SK-N-SH (cell line): ENCODE measurements at regions not wholly inside any gene's neighbourhood (a gene's known extent, or its start where the extent isn't known, plus 50 kb on each side); places are given as distances from the start of the nearest gene placed in this dataset.

Experiments
- CTCF ChIA-PET: fragments of 300-600, 350-600 bp; formaldehyde crosslinking; extraction: SDS; loops from one replicate; lab custom pipeline; 2021; lab: Yijun Ruan, JAX
- POLR2A ChIA-PET: fragments of 350-600 bp; sonication (Branson Sonifier 250); formaldehyde crosslinking; extraction: SDS; loops from one replicate; lab custom pipeline; 2020; ENCODE audit warnings: antibody characterized with exemption, inconsistent platforms; lab: Yijun Ruan, JAX
- DNase-seq: peaks from one replicate; pipeline ENCODE4 v3.0.0; 2012
- H2AFZ ChIP-seq: fragments of 200-600 bp; sonication (generic); 2 replicates; pipeline ENCODE4 v1.8.1; 2016; ENCODE audit warnings: antibody characterized with exemption, mild to moderate bottlenecking, low read depth
- H3F3A ChIP-seq: fragments of 200-600 bp; sonication (generic); replicated peaks from 2 replicates; pipeline ENCODE3; 2016; ENCODE audit warnings: antibody characterized with exemption, mild to moderate bottlenecking; ENCODE audit not compliant: insufficient read depth
- H3K27ac ChIP-seq, 2 experiments: fragments of 200-500 bp in 1 of 2; fragments of 200-600 bp in 1 of 2; sonication (Bioruptor generic) in 1 of 2; sonication (generic), shearing (Covaris generic) in 1 of 2; 2 replicates each; pipeline versions ENCODE4 v1.5.1 to v1.6.1; 2014 to 2016; ENCODE audit warnings: low read depth in 2 of 2, inconsistent platforms in 1 of 2, low read length in 1 of 2, mild to moderate bottlenecking in 1 of 2, mixed read lengths in 1 of 2
- H3K27me3 ChIP-seq: fragments of 200-600 bp; sonication (generic), shearing (Covaris generic); 2 replicates; pipeline ENCODE4 v1.6.1; 2016; ENCODE audit warnings: mixed run types; ENCODE audit not compliant: insufficient read depth
- H3K36me3 ChIP-seq, 2 experiments: fragments of 200-500 bp in 1 of 2; fragments of 200-600 bp in 1 of 2; sonication (Bioruptor generic) in 1 of 2; sonication (generic) in 1 of 2; replicated peaks in 1 of 2; 2 replicates each; pipeline versions ENCODE3 to v1.5.1; 2014 to 2016; ENCODE audit warnings: low read length in 1 of 2, mild to moderate bottlenecking in 1 of 2; ENCODE audit not compliant: insufficient read depth in 2 of 2, control insufficient read depth in 1 of 2
- H3K4me1 ChIP-seq, 2 experiments: fragments of 200-500 bp in 1 of 2; fragments of 200-600 bp in 1 of 2; sonication (Bioruptor generic) in 1 of 2; sonication (generic), shearing (Covaris generic) in 1 of 2; 2 replicates each; pipeline versions ENCODE4 v1.5.1 to v1.6.1; 2014 to 2016; ENCODE audit warnings: low read depth in 1 of 2, low read length in 1 of 2, mixed run types in 1 of 2; ENCODE audit not compliant: insufficient read depth in 2 of 2, control insufficient read depth in 1 of 2
- H3K4me2 ChIP-seq: fragments of 200-600 bp; sonication (generic), shearing (Covaris generic); 2 replicates; pipeline ENCODE4 v1.6.1; 2017; ENCODE audit warnings: mixed run types
- H3K4me3 ChIP-seq, 2 experiments: fragments of 200-500 bp in 1 of 2; fragments of 200-600 bp in 1 of 2; sonication (Bioruptor generic) in 1 of 2; sonication (generic), shearing (Covaris generic) in 1 of 2; 2 replicates each; pipeline versions ENCODE4 v1.5.1 to v1.8.1; 2014 to 2016; ENCODE audit warnings: low read depth in 2 of 2, inconsistent platforms in 1 of 2, low read length in 1 of 2, mild to moderate bottlenecking in 1 of 2, mixed read lengths in 1 of 2, moderate library complexity in 1 of 2
- H3K79me2 ChIP-seq: fragments of 200-600 bp; sonication (generic); 2 replicates; pipeline ENCODE4 v1.8.1; 2017; ENCODE audit warnings: mild to moderate bottlenecking; ENCODE audit not compliant: insufficient read depth
- H3K9ac ChIP-seq: fragments of 200-600 bp; sonication (generic); 2 replicates; pipeline ENCODE4 v1.6.1; 2017; ENCODE audit warnings: mixed run types
- H3K9me2 ChIP-seq: fragments of 200-600 bp; sonication (generic); 2 replicates; pipeline ENCODE4 v1.6.1; 2017; ENCODE audit warnings: mixed run types
- H3K9me3 ChIP-seq: fragments of 200-600 bp; sonication (generic); 2 replicates; pipeline ENCODE4 v1.6.1; 2017; ENCODE audit warnings: mixed run types, mild to moderate bottlenecking, moderate library complexity
- H4K20me1 ChIP-seq: fragments of 200-600 bp; sonication (generic); 2 replicates; pipeline ENCODE4 v1.6.1; 2017; ENCODE audit warnings: mild to moderate bottlenecking, mixed run types; ENCODE audit not compliant: insufficient read depth
- CHD2 ChIP-seq: fragments of 150-350 bp; IDR thresholded peaks from 2 replicates; pipeline ENCODE4 v1.6.1; 2018; ENCODE audit warnings: low read length; ENCODE audit not compliant: partially characterized antibody
- ELF1 ChIP-seq: IDR thresholded peaks from 2 replicates; pipeline ENCODE4 v1.4.0; 2012
- EZH2phosphoT487 ChIP-seq: fragments of 200-600 bp; sonication (generic); IDR thresholded peaks from 2 replicates; pipeline ENCODE4 v1.6.1; 2017; ENCODE audit warnings: low read depth, mixed run types, mild to moderate bottlenecking, antibody characterized with exemption, moderate library complexity, borderline replicate concordance
- MAX ChIP-seq: IDR thresholded peaks from 2 replicates; pipeline ENCODE4 v1.4.0; 2012; ENCODE audit warnings: low read depth
- MEF2A ChIP-seq: IDR thresholded peaks from 2 replicates; pipeline ENCODE4 v1.4.0; 2012; ENCODE audit warnings: low read depth, borderline replicate concordance
- NFIC ChIP-seq: IDR thresholded peaks from 2 replicates; pipeline ENCODE4 v1.4.0; 2012; ENCODE audit warnings: borderline replicate concordance
- NRF1 ChIP-seq: IDR thresholded peaks from 2 replicates; pipeline ENCODE4 v1.6.1; 2012; ENCODE audit warnings: low read depth, mild to moderate bottlenecking, low read length
- RAD21 ChIP-seq: IDR thresholded peaks from 2 replicates; pipeline ENCODE4 v1.6.1; 2012; ENCODE audit warnings: mild to moderate bottlenecking, low read length
- RCOR1 ChIP-seq: fragments of 150-350 bp; IDR thresholded peaks from 2 replicates; pipeline ENCODE4 v1.6.1; 2017; ENCODE audit warnings: antibody characterized with exemption, low read length
- RXRA ChIP-seq: IDR thresholded peaks from 2 replicates; pipeline ENCODE4 v1.4.0; 2012; ENCODE audit warnings: low read depth, mild to moderate bottlenecking, borderline replicate concordance
- ZBTB33 ChIP-seq: IDR thresholded peaks from 2 replicates; pipeline ENCODE4 v1.4.0; 2012; ENCODE audit warnings: low read depth, borderline replicate concordance
- WGBS: methylation state at CpG from one replicate; pipeline ENCODE4 v1.1.6; 2017; ENCODE audit warnings: low lambda C conversion rate; 5-methylcytosine and 5-hydroxymethylcytosine counted together
- TF ChIP-seq, protein P1 (sequence below): IDR thresholded peaks from 2 replicates; pipeline ENCODE4 v1.4.0; 2012; ENCODE audit warnings: low read depth, borderline replicate concordance
- TF ChIP-seq, protein P2 (sequence below): fragments of 150-350 bp; IDR thresholded peaks from 2 replicates; pipeline ENCODE4 v1.6.1; 2016; ENCODE audit warnings: mild to moderate bottlenecking, low read depth, low read length

DNA sequence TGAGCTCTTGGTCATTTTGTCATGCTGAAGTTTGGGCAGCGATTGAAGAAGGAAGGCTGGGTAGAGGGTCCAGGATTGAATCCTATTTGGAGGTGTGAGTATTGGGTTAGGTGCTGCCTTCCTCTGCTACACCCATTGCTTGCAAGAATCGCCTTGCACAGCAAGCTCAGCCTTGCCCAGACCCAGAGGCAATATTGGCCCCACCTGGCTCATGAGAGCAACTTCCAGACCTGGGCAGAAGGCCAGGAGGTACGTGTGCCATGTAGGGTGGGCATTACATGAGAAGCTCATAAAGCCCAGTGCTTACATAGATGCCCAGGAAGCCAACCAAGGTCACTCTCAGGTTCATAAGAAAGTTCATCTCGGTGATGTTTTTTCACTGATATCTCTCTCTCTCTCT lies 718.0 kb downstream of the EFNB2 start (continued):
- no peak for TF ChIP-seq ZBTB33
- TF ChIP-seq MAX: no peak
- no peak for TF ChIP-seq RAD21
- TF ChIP-seq RCOR1: no peak
- TF ChIP-seq, protein P1, sequence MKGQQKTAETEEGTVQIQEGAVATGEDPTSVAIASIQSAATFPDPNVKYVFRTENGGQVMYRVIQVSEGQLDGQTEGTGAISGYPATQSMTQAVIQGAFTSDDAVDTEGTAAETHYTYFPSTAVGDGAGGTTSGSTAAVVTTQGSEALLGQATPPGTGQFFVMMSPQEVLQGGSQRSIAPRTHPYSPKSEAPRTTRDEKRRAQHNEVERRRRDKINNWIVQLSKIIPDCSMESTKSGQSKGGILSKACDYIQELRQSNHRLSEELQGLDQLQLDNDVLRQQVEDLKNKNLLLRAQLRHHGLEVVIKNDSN: no peak
- TF ChIP-seq NFIC: no peak
- no peak for TF ChIP-seq CHD2

GRCh38 chr13:105816994-105817393 lies 718.5 kb downstream of the EFNB2 start:
- no peaks in the 10 kb centered on the region for H3F3A ChIP-seq
- DNase-seq: no peak
- POLR2A ChIA-PET: no interaction called here

More at GRCh38 chr13:105816994-105817393, 718.5 kb downstream of the EFNB2 start:
- Histone ChIP-seq H3K9ac (no peak overlapping the region), H3K36me3 (no peaks in the 10 kb centered on the region), H3K9me3 (no peaks in the 10 kb centered on the region), H3K4me3 (no peak overlapping the region), H3K4me1 (peaks cover 0 to 6% of the 10 kb centered on the region in 2 experiments; a peak in 2 of 4 replicates), H3K9me2 (no peaks in the 10 kb centered on the region), H3K79me2 (no peaks in the 10 kb centered on the region), H3K4me2 (no peak overlapping the region), H4K20me1 (no peaks in the 10 kb centered on the region), H3K27ac (no peak overlapping the region), H2AFZ (no peak overlapping the region), H3K27me3 (no peaks in the 10 kb centered on the region)
- TF ChIP-seq RXRA (no peak), EZH2phosphoT487 (no peak), ELF1 (no peak), MEF2A (no peak), MAX (no peak), NRF1 (no peak), RCOR1 (no peak)
- TF ChIP-seq, protein P2, sequence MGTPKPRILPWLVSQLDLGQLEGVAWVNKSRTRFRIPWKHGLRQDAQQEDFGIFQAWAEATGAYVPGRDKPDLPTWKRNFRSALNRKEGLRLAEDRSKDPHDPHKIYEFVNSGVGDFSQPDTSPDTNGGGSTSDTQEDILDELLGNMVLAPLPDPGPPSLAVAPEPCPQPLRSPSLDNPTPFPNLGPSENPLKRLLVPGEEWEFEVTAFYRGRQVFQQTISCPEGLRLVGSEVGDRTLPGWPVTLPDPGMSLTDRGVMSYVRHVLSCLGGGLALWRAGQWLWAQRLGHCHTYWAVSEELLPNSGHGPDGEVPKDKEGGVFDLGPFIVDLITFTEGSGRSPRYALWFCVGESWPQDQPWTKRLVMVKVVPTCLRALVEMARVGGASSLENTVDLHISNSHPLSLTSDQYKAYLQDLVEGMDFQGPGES: no peak
- CTCF ChIA-PET: interaction anchor here (1.1 to 2.0 kb wide), 2 partner anchors 8 to 10 kb away, joined by 3 to 8 read pairs; no protein-coding TSS in a partner anchor
- WGBS: 45% methylated on average over 4 of the region's 4 CpGs
